ENCODE measurements at regions not wholly inside any gene's neighbourhood (a gene's known extent, or its start where the extent isn't known, plus 50 kb on each side); places are given as distances from the start of the nearest gene placed in this dataset.

DNA sequence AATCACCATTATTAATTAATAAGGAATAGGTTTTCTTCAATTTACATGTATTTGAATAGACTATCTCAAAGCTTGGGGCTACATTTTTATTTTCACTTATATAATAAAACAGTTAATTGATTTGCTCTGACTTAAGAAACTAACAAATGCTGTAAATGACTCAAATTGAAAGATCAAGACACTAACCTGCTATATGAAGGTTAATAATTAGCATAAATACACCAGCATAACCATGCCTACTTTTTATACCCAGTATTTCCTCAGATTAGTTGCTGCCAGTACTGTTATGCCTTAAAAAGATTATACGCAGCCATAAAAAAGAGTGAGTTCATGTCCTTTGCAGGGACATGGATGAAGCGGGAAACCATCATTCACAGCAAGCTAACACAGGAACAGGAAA lies 1545.1 kb downstream of the AMY1C start:
- no peaks in the 10 kb centered on the region for H3K4me1 Mint-ChIP-seq
- H3K36me3 Mint-ChIP-seq (ENCODE audit: low read depth) = no peaks in the 10 kb centered on the region

GRCh38 chr1:105310063-105310462 lies 1560.4 kb downstream of the AMY1C start:
- no peak for ATAC-seq (replicated peaks)
- H3K36me3 Mint-ChIP-seq (ENCODE audit: low read depth) = no peaks in the 10 kb centered on the region
- H3K27ac Mint-ChIP-seq = no peak overlapping the region
- no peaks in the 10 kb centered on the region for H3K9me3 Mint-ChIP-seq
- no peaks in the 10 kb centered on the region for H3K4me1 Mint-ChIP-seq
- no peaks in the 10 kb centered on the region for H3K27me3 Mint-ChIP-seq
- no peak overlapping the region for H3K4me3 Mint-ChIP-seq

More for the DNA sequence above, 1545.1 kb downstream of the AMY1C start:
- no peak for ATAC-seq (replicated peaks)
- Mint-ChIP-seq H3K9me3 (peaks cover 22% of the 10 kb centered on the region), H3K4me3 (no peak overlapping the region), H3K27ac (no peak overlapping the region), H3K27me3 (no peaks in the 10 kb centered on the region)

DNA sequence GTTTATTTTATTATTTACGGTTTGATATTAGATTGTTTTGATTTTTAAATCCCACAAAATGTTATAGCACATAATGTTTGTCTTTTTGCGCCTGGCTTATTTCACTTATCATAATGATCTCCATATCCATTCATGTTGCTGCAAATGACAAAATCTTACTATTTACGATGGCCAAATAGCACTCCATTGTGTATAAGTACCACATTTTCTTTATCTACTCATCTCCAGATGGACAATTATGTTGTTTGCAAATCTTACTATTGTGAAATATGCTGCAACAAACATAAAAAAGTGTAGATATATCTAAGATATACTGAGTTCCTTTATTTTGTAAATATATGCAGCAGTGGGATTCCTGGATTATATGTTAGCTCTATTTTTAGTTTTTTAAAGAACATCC lies 1568.3 kb downstream of the AMY1C start:
- peaks cover 24% of the 10 kb centered on the region for H3K9me3 Mint-ChIP-seq
- H3K27ac Mint-ChIP-seq = no peak overlapping the region
- no peaks in the 10 kb centered on the region for H3K36me3 Mint-ChIP-seq (ENCODE audit: low read depth)
- no peaks in the 10 kb centered on the region for H3K27me3 Mint-ChIP-seq
- ATAC-seq (replicated peaks) = no peak
- no peak overlapping the region for H3K4me3 Mint-ChIP-seq
- H3K4me1 Mint-ChIP-seq = no peaks in the 10 kb centered on the region

DNA sequence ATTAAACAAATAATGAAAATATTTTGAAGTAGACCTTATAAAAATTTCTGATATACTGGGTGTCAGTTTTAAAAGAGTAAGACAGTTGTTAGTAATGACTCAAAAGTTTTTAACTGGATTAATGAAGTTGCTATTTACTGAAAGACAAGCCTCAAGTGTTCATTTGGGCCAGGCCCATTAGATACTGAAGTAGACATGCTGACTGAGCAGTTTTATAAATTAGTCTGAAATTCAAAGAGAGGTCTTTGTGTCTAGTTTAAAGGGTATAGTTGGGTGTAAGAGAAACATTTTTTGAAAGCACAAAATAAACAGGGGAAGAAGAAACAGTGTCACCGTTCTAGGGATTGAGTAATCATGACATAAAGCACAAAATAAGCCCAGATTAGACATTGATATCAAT lies 1577.2 kb downstream of the AMY1C start:
- Mint-ChIP-seq H3K27ac (no peak overlapping the region), H3K9me3 (peaks cover 26% of the 10 kb centered on the region), H3K4me3 (no peak overlapping the region), H3K4me1 (no peaks in the 10 kb centered on the region), H3K27me3 (no peaks in the 10 kb centered on the region), H3K36me3 (ENCODE audit: low read depth) (no peaks in the 10 kb centered on the region)
- ATAC-seq (replicated peaks) = no peak

- ATAC-seq (replicated peaks) = no peak
- peaks cover 13% of the 10 kb centered on the region for H3K9me3 Mint-ChIP-seq
These were observed 1587.7 kb downstream of the AMY1C start for GRCh38 chr1:105337420-105337819.

GRCh38 chr1:105343317-105343716 lies 1593.6 kb downstream of the AMY1C start:
- H3K4me3 Mint-ChIP-seq = no peak overlapping the region
- no peak overlapping the region for H3K27ac Mint-ChIP-seq
- H3K9me3 Mint-ChIP-seq = peaks cover 14% of the 10 kb centered on the region
- ATAC-seq (replicated peaks) = no peak
- no peaks in the 10 kb centered on the region for H3K36me3 Mint-ChIP-seq (ENCODE audit: low read depth)
- no peaks in the 10 kb centered on the region for H3K27me3 Mint-ChIP-seq
- no peaks in the 10 kb centered on the region for H3K4me1 Mint-ChIP-seq

More at GRCh38 chr1:105337420-105337819, 1587.7 kb downstream of the AMY1C start:
- H3K27me3 Mint-ChIP-seq = no peaks in the 10 kb centered on the region
- no peak overlapping the region for H3K4me3 Mint-ChIP-seq
- no peak overlapping the region for H3K27ac Mint-ChIP-seq
- no peaks in the 10 kb centered on the region for H3K36me3 Mint-ChIP-seq (ENCODE audit: low read depth)
- no peaks in the 10 kb centered on the region for H3K4me1 Mint-ChIP-seq

DNA sequence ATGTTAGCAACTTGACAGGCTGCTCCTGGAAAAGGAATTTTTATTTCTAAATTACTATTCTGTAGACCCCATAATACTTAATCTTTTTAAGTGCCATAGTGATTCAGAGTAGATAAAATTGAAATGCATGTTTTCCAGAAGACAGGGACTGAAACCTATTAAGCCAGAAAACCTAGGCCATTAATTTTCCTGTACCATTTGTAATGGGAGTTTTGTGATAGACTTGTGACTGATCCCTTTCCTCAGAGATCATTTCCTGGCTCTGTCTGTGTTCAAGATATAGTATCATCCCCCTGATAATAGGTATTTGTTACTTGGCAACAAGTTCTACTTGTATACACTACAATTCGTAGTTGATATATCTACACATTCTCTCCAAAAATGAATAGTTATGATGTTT lies 1609.8 kb downstream of the AMY1C start:
- H3K27me3 Mint-ChIP-seq = no peaks in the 10 kb centered on the region
- H3K4me1 Mint-ChIP-seq = no peaks in the 10 kb centered on the region
- peaks cover 4% of the 10 kb centered on the region for H3K9me3 Mint-ChIP-seq
- H3K4me3 Mint-ChIP-seq = no peak overlapping the region
- H3K36me3 Mint-ChIP-seq (ENCODE audit: low read depth) = no peaks in the 10 kb centered on the region
- ATAC-seq (replicated peaks) = no peak
- H3K27ac Mint-ChIP-seq = no peak overlapping the region

DNA sequence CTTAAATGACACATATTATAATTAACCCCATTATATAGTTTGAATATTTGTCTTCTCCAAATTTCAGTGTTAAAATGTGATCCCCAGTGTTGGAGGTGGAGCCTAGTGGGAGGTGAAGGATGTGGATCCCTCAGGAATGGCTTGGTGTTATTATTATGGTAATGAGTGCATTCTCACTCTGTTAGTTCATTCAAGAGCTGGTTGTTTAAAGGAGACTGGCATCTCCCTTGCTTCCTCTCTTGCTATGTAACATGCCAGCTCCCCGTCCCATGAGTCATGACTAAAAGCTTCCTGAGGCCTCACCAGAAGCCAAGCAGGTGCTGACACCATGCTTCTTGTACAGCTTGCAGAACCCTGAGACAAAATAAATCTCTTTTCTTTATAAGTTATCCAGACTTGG lies 1612.7 kb downstream of the AMY1C start:
- no peaks in the 10 kb centered on the region for H3K36me3 Mint-ChIP-seq (ENCODE audit: low read depth)
- H3K27ac Mint-ChIP-seq = no peak overlapping the region
- H3K9me3 Mint-ChIP-seq = peaks cover 2% of the 10 kb centered on the region
- ATAC-seq (replicated peaks) = no peak
- H3K4me1 Mint-ChIP-seq = no peaks in the 10 kb centered on the region
- H3K4me3 Mint-ChIP-seq = no peak overlapping the region
- H3K27me3 Mint-ChIP-seq = no peaks in the 10 kb centered on the region

DNA sequence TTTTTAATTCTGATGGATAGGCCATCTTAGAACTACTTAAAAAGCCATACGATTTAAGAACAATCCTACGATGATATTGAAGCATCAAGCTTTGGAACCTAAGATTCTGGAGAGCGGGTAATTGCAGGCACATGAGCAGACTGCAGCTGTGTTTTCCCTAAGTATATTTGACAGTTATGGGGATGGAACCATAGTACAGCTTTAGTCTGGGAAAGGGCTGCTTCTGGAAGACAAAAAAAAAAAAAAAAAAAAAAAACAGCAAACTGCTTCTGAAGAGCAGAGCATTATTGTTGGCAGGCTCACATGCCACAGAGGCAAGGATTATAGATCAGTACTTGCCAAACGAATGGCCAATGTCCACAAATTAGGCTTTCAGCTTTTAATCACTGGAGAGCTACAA lies 1618.7 kb downstream of the AMY1C start:
- Mint-ChIP-seq H3K9me3 (peaks cover 5% of the 10 kb centered on the region), H3K27me3 (no peaks in the 10 kb centered on the region), H3K4me1 (no peaks in the 10 kb centered on the region), H3K27ac (no peak overlapping the region), H3K4me3 (no peak overlapping the region), H3K36me3 (ENCODE audit: low read depth) (no peaks in the 10 kb centered on the region)
- no peak for ATAC-seq (replicated peaks)

GRCh38 chr1:105373681-105374080 lies 1624.0 kb downstream of the AMY1C start:
- Mint-ChIP-seq H3K36me3 (ENCODE audit: low read depth) (no peaks in the 10 kb centered on the region), H3K27me3 (no peaks in the 10 kb centered on the region), H3K9me3 (peaks cover 3% of the 10 kb centered on the region), H3K4me3 (no peak overlapping the region), H3K4me1 (no peaks in the 10 kb centered on the region), H3K27ac (no peak overlapping the region)
- ATAC-seq (replicated peaks) = no peak

DNA sequence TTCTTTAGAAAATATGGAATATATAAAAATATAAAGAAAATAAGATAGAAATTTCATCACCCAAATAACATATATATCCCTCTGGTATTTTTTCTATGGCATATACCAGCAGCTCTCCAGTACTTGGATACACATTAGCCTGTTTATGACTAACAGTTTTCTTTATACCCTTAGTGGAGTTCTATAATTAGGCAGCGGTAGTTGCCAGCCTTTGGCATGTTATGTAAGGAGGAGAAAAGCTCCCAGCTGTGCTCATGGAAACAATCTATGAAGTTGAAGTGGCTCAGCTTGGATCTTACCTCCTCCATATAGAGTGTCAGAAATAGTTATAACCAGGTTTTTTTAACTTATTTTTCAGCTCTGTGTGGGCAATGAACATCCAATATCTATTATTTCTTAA lies 1636.8 kb downstream of the AMY1C start:
- Mint-ChIP-seq H3K27ac (no peak overlapping the region), H3K36me3 (ENCODE audit: low read depth) (no peaks in the 10 kb centered on the region), H3K4me3 (no peak overlapping the region), H3K4me1 (no peaks in the 10 kb centered on the region), H3K27me3 (no peaks in the 10 kb centered on the region), H3K9me3 (peaks cover 34% of the 10 kb centered on the region)
- ATAC-seq (replicated peaks) = no peak

DNA sequence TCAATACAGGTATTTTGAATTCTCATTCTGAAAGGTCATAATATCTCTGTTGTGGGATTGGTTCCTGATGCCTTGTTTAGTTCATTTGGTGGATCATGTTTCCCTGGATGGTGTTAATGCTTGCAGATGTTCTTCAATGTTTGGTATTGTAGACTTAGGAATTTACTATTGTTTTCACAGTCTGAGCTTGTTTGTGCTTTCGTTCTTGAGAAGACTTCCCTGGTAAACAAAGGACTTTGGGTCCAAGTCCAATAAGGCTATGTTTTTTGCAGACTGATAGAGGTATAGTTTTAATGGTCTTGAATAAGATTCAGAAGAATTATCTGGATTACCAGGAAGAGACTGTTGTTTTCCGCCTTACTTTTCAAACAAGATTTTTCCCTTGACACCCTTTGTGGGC lies 1646.3 kb downstream of the AMY1C start:
- no peak overlapping the region for H3K4me3 Mint-ChIP-seq
- H3K36me3 Mint-ChIP-seq (ENCODE audit: low read depth) = no peaks in the 10 kb centered on the region
- H3K27me3 Mint-ChIP-seq = no peaks in the 10 kb centered on the region
- no peaks in the 10 kb centered on the region for H3K4me1 Mint-ChIP-seq
- no peak for ATAC-seq (replicated peaks)
- no peak overlapping the region for H3K27ac Mint-ChIP-seq
- peaks cover 15% of the 10 kb centered on the region for H3K9me3 Mint-ChIP-seq

DNA sequence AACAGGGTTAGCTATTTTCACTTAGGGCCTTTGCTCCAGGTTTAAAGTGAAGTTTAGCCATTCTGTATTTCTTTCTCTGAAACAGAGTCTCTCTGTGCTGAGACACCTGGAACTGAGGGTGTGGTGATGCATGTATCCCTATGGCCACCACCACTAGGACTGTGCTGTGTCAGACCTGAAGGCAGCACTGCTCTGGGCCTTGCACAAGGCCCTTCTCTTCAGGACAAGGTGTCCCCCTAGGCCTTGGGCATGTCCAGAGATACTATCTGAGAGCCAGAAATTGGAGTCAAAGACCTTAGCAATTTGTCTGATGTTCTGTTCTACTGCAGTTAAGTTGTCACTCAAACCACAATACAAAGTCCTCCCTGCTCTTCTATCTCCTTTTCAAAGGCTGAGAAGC lies 1649.2 kb downstream of the AMY1C start:
- Mint-ChIP-seq H3K27ac (no peak overlapping the region), H3K4me1 (no peaks in the 10 kb centered on the region), H3K4me3 (no peak overlapping the region), H3K9me3 (peaks cover 10% of the 10 kb centered on the region), H3K36me3 (ENCODE audit: low read depth) (no peaks in the 10 kb centered on the region), H3K27me3 (no peaks in the 10 kb centered on the region)
- ATAC-seq (replicated peaks) = no peak

DNA sequence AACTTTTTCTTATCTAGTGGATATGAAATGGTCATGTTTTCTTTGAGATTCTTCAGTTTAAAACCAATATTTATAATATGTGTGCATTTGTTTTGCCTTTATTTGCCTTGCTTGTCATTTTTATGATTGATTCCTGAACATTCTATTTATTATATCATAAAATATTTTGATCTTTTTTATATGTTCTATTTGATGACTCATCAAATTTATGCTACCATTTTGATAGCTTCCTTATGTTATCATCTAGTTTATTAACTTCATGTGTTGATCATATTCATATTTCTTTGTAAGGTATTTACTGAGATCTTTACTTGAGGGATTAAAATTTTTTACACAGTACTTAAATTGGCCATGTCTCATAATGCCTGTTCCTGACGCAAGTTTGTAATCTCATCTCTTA lies 1650.0 kb downstream of the AMY1C start:
- no peaks in the 10 kb centered on the region for H3K27me3 Mint-ChIP-seq
- no peak overlapping the region for H3K27ac Mint-ChIP-seq
- peaks cover 7% of the 10 kb centered on the region for H3K9me3 Mint-ChIP-seq

GRCh38 chr1:105416261-105416660 lies 1640.2 kb upstream of the PRMT6 start:
- no peak overlapping the region for H3K4me3 Mint-ChIP-seq
- no peaks in the 10 kb centered on the region for H3K4me1 Mint-ChIP-seq
- peaks cover 21% of the 10 kb centered on the region for H3K9me3 Mint-ChIP-seq
- ATAC-seq (replicated peaks) = no peak
- no peak overlapping the region for H3K27ac Mint-ChIP-seq
- no peaks in the 10 kb centered on the region for H3K36me3 Mint-ChIP-seq (ENCODE audit: low read depth)
- H3K27me3 Mint-ChIP-seq = no peaks in the 10 kb centered on the region

More for the DNA sequence above, 1650.0 kb downstream of the AMY1C start:
- ATAC-seq (replicated peaks) = no peak
- Mint-ChIP-seq H3K4me3 (no peak overlapping the region), H3K36me3 (ENCODE audit: low read depth) (no peaks in the 10 kb centered on the region), H3K4me1 (no peaks in the 10 kb centered on the region)

DNA sequence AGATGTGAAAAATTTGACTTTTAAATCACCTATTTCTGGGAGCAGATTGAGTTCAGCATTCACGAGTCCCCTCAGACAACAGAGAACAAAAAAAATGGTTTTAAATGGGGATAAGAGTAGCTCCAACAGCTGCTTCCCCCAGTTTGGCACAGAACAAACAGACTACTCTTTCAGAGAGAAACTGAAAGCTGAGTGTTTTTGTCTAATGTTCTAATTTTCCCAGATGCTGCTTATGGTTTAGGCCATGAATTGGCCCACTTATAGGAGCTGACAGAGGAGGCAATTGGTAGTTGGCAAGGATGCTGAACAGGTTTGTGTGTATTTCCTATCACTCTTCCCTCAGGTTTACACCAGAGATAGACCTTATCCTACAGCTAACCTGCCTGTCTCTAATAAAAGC lies 1637.4 kb upstream of the PRMT6 start:
- H3K27ac Mint-ChIP-seq = no peak overlapping the region
- H3K27me3 Mint-ChIP-seq = no peaks in the 10 kb centered on the region
- H3K9me3 Mint-ChIP-seq = peaks cover 14% of the 10 kb centered on the region
- no peaks in the 10 kb centered on the region for H3K4me1 Mint-ChIP-seq
- no peak for ATAC-seq (replicated peaks)
- H3K4me3 Mint-ChIP-seq = no peak overlapping the region
- H3K36me3 Mint-ChIP-seq (ENCODE audit: low read depth) = no peaks in the 10 kb centered on the region

All from activated T-helper 17 cell treated with anti-CD3 and anti-CD28 coated beads, Interleukin-2, amount 50 U/mL, for 72 hours (primary cell).